Stimulated activated CD4-positive, alpha-beta T cell treated with anti-CD3 and anti-CD28 coated beads, Interleukin-15, amount 100 ng/mL, for 48 hours (primary cell): ENCODE measurements at regions not wholly inside any gene's neighbourhood (a gene's known extent, or its start where the extent isn't known, plus 50 kb on each side); places are given as distances from the start of the nearest gene placed in this dataset.
"Not testable (repeated sequence)": the region's sequence is repeated elsewhere in the genome, so short reads cannot be mapped to it uniquely, and the experiment has no call there.

Experiments used
- DNase-seq, 2 donors: peaks; one replicate each; pipeline ENCODE4 v3.0.0-alpha.2; 2020; ENCODE audit warnings: low read depth in 2 of 2

- no peak for DNase-seq
These were observed 317.6 kb downstream of the LNPK start for GRCh38 chr2:175684466-175684865.

- DNase-seq, result no peak
These were observed 322.3 kb downstream of the LNPK start for GRCh38 chr2:175679728-175680127.

- no peak for DNase-seq
These were observed 322.8 kb downstream of the LNPK start for GRCh38 chr2:175679231-175679630.

- no peak for DNase-seq
These were observed 324.2 kb downstream of the LNPK start for GRCh38 chr2:175677880-175678279.

GRCh38 chr2:175676813-175677212, 325.3 kb downstream of the LNPK start:
- no peak for DNase-seq

GRCh38 chr2:175668804-175669203, 333.3 kb downstream of the LNPK start:
- DNase-seq, result not testable (repeated sequence)

- no peak for DNase-seq
These were observed 339.7 kb downstream of the LNPK start for GRCh38 chr2:175662335-175662734.

- no peak for DNase-seq
These were observed 353.4 kb downstream of the LNPK start for GRCh38 chr2:175648577-175649063.

GRCh38 chr2:175647058-175647457, 355.0 kb downstream of the LNPK start:
- DNase-seq, result no peak

GRCh38 chr2:175640655-175641054, 361.4 kb downstream of the LNPK start:
- DNase-seq, result no peak

GRCh38 chr2:175633227-175633626, 368.8 kb downstream of the LNPK start:
- DNase-seq, result no peak

- DNase-seq, result no peak
These were observed 370.8 kb downstream of the LNPK start for GRCh38 chr2:175631245-175631623.

GRCh38 chr2:175630280-175631244, 371.5 kb downstream of the LNPK start:
- no peak for DNase-seq

GRCh38 chr2:175628243-175628642, 373.8 kb downstream of the LNPK start:
- no peak for DNase-seq

GRCh38 chr2:175627405-175627804, 374.7 kb downstream of the LNPK start:
- DNase-seq, result no peak

GRCh38 chr2:175626796-175627195, 375.3 kb downstream of the LNPK start:
- no peak for DNase-seq

GRCh38 chr2:175624785-175625184, 377.3 kb downstream of the LNPK start:
- no peak for DNase-seq

GRCh38 chr2:175624211-175624761, 377.8 kb downstream of the LNPK start:
- DNase-seq, result no peak

- no peak for DNase-seq
These were observed 380.2 kb downstream of the LNPK start for GRCh38 chr2:175621821-175622220.

- DNase-seq, result no peak
These were observed 382.0 kb downstream of the LNPK start for GRCh38 chr2:175620106-175620505.

- DNase-seq, result no peak
These were observed 382.7 kb downstream of the LNPK start for GRCh38 chr2:175619179-175620045.

GRCh38 chr2:175612280-175612679, 389.8 kb downstream of the LNPK start:
- DNase-seq, result no peak
